GM12874 (cell line): ENCODE measurements at regions not wholly inside any gene's neighbourhood (a gene's known extent, or its start where the extent isn't known, plus 50 kb on each side); places are given as distances from the start of the nearest gene placed in this dataset.

ENCODE experiments used
- CTCF ChIP-seq: IDR thresholded peaks from 2 replicates; pipeline ENCODE4 v1.5.1; 2011; ENCODE audit warnings: low read depth, mild to moderate bottlenecking, control low read depth, low read length, moderate library complexity; ENCODE audit not compliant: insufficient read depth

- TF ChIP-seq CTCF: no peak
Measured at GRCh38 chr4:170214731-170215130, 125.0 kb upstream of the AADAT start.

- no peak for TF ChIP-seq CTCF
Measured at GRCh38 chr4:170214101-170214500, 124.3 kb upstream of the AADAT start.

- TF ChIP-seq CTCF: no peak
Measured at GRCh38 chr4:170202721-170203120, 113.0 kb upstream of the AADAT start.

- no peak for TF ChIP-seq CTCF
Measured at GRCh38 chr4:170198747-170199146, 109.0 kb upstream of the AADAT start.

- TF ChIP-seq CTCF: no peak
Measured at GRCh38 chr4:170193496-170193895, 103.7 kb upstream of the AADAT start.

- no peak for TF ChIP-seq CTCF
Measured at GRCh38 chr4:170190265-170190664, 100.5 kb upstream of the AADAT start.

GRCh38 chr4:170170861-170171260 is 81.1 kb upstream of the AADAT start:
- no peak for TF ChIP-seq CTCF

GRCh38 chr4:170169699-170170098 is 79.9 kb upstream of the AADAT start:
- no peak for TF ChIP-seq CTCF
